ENCODE measurements at regions not wholly inside any gene's neighbourhood (a gene's known extent, or its start where the extent isn't known, plus 50 kb on each side); places are given as distances from the start of the nearest gene placed in this dataset.

DNA sequence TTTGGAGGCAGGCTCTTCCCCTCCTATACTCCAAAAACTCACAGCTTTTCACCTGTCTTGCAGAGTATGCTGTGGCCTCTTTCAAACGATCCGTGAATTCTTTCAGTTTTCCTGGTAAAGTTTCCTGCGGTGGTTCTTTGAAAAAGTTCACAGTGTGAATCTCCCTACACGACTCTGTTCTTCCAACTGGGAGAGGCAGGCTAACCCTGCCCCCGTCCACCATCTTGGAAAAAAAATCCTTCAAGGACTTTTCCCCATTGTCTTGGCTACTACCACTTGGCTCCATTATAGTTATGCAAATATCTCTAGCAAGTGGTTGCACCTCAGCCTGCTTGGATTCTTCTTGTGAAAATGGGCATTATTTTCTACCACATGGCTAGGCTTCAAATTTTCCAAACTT, 382.6 kb downstream of the AGTPBP1 start:
- TF ChIP-seq POLR2A (IDR thresholded peaks at IDR 0.05) (no peak), EP300 (IDR thresholded peaks at IDR 0.05) (no peak), POLR2AphosphoS5 (IDR thresholded peaks at IDR 0.05) (no peak)
- TF ChIP-seq, protein P1, sequence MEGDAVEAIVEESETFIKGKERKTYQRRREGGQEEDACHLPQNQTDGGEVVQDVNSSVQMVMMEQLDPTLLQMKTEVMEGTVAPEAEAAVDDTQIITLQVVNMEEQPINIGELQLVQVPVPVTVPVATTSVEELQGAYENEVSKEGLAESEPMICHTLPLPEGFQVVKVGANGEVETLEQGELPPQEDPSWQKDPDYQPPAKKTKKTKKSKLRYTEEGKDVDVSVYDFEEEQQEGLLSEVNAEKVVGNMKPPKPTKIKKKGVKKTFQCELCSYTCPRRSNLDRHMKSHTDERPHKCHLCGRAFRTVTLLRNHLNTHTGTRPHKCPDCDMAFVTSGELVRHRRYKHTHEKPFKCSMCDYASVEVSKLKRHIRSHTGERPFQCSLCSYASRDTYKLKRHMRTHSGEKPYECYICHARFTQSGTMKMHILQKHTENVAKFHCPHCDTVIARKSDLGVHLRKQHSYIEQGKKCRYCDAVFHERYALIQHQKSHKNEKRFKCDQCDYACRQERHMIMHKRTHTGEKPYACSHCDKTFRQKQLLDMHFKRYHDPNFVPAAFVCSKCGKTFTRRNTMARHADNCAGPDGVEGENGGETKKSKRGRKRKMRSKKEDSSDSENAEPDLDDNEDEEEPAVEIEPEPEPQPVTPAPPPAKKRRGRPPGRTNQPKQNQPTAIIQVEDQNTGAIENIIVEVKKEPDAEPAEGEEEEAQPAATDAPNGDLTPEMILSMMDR (IDR thresholded peaks at IDR 0.05) = no peak
- Histone ChIP-seq H3K36me3 (no peaks in the 10 kb centered on the region), H3K27me3 (no peaks in the 10 kb centered on the region), H3K4me3 (no peak overlapping the region), H3K9me3 (peaks cover 0 to 14% (median 6%) of the 10 kb centered on the region in 4 donors), H3K4me1 (no peaks in the 10 kb centered on the region), H3K27ac (no peak overlapping the region)
- 82 to 90% (median 86%) methylated on average over 5 of the region's 5 CpGs for WGBS, 5 donors
- intact Hi-C loops (cut with DNase I; ENCODE audit: low total_unique reads) = no loop called here
- DNase-seq = no peak

DNA sequence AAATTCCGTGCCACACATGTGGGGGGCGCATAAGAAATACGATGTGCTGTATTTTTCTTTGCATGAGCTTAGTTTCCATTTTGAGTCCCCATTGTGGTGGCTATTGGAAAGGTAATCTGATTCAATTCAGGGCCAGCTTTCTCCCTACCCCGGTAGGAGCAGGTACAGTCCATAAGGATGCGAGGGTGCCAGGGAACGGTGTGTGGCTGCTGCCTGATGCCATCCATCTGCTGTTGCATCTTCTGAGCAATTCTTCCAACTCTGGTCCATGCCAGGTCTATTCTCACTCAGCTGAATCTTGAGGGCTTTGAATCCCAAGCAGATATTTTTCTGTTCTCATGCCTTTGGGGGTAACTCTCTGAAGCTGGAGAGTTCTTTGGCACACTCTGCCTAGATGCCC, 392.7 kb downstream of the AGTPBP1 start:
- H3K27ac ChIP-seq = no peak overlapping the region
- TF ChIP-seq, protein P1 (IDR thresholded peaks at IDR 0.05) = no peak
- TF ChIP-seq EP300 (IDR thresholded peaks at IDR 0.05) = no peak
- no peak for TF ChIP-seq POLR2AphosphoS5 (IDR thresholded peaks at IDR 0.05)
- no peak for TF ChIP-seq POLR2A (IDR thresholded peaks at IDR 0.05)
- 79 to 96% (median 91%) methylated on average over 6 of the region's 6 CpGs for WGBS, 5 donors
- no peaks in the 10 kb centered on the region for H3K4me1 ChIP-seq
- DNase-seq = no peak
- H3K4me3 ChIP-seq = no peak overlapping the region
- no peaks in the 10 kb centered on the region for H3K36me3 ChIP-seq
- H3K9me3 ChIP-seq = no peaks in the 10 kb centered on the region
- intact Hi-C loops (cut with DNase I; ENCODE audit: low total_unique reads) = no loop called here
- no peaks in the 10 kb centered on the region for H3K27me3 ChIP-seq

DNA sequence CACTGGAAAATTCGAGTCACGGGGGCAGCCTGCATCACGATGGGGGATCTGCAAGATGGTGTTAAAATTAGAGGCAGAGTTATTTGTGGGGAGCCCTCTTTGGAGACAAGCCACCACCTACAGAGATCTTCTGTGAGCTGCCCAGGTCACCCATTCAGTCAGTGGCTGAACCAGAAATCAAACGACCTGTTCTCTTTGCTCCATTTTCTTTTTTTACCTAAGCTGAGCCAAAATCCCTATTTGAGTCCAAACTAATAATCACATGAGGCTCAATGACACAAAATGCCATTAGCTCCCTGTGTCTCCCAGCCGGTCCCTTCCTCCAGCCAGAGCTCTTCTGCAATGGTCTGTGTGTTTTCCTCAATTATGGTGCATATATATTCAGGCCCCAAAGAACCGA, 394.2 kb downstream of the AGTPBP1 start:
- intact Hi-C loops (cut with DNase I; ENCODE audit: low total_unique reads) = no loop called here
- no peaks in the 10 kb centered on the region for H3K4me1 ChIP-seq
- no peaks in the 10 kb centered on the region for H3K27me3 ChIP-seq
- no peak overlapping the region for H3K27ac ChIP-seq
- TF ChIP-seq POLR2A (IDR thresholded peaks at IDR 0.05) (no peak), POLR2AphosphoS5 (IDR thresholded peaks at IDR 0.05) (no peak), EP300 (IDR thresholded peaks at IDR 0.05) (no peak)
- TF ChIP-seq, protein P1 (IDR thresholded peaks at IDR 0.05) = no peak
- 73 to 82% (median 77%) methylated on average over 6 of the region's 6 CpGs for WGBS, 5 donors
- no peaks in the 10 kb centered on the region for H3K36me3 ChIP-seq
- DNase-seq = no peak
- H3K4me3 ChIP-seq = no peak overlapping the region
- no peaks in the 10 kb centered on the region for H3K9me3 ChIP-seq

DNA sequence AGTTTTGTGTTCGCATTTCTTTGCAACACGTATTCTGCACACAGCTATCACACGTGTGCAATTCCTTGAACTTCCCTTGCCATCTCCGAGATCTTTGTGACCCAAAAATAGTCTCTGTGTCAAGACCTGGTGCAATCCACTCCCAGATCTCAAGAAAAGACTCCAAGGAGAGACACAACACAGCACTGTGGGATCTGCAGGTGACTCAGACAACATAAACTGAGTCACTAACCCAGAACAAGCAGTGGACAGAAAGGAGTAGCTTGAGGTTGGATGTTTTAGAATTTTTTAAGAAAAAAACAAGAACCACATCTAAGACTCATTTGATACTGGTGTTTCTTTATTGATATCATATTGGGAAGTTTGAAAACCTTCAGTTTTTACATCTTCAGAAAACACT, 396.9 kb downstream of the AGTPBP1 start:
- Histone ChIP-seq H3K27ac (no peak overlapping the region), H3K4me3 (no peak overlapping the region), H3K36me3 (no peaks in the 10 kb centered on the region), H3K9me3 (no peaks in the 10 kb centered on the region), H3K27me3 (no peaks in the 10 kb centered on the region), H3K4me1 (no peaks in the 10 kb centered on the region)
- 44 to 89% (median 74%) methylated on average over 4 of the region's 4 CpGs for WGBS, 5 donors
- DNase-seq = no peak
- TF ChIP-seq, protein P1 (IDR thresholded peaks at IDR 0.05) = no peak
- TF ChIP-seq EP300 (IDR thresholded peaks at IDR 0.05) = no peak
- no peak for TF ChIP-seq POLR2AphosphoS5 (IDR thresholded peaks at IDR 0.05)
- no peak for TF ChIP-seq POLR2A (IDR thresholded peaks at IDR 0.05)
- intact Hi-C loops (cut with DNase I; ENCODE audit: low total_unique reads) = no loop called here
